ENCODE measurements at regions not wholly inside any gene's neighbourhood (a gene's known extent, or its start where the extent isn't known, plus 50 kb on each side); places are given as distances from the start of the nearest gene placed in this dataset.

DNA sequence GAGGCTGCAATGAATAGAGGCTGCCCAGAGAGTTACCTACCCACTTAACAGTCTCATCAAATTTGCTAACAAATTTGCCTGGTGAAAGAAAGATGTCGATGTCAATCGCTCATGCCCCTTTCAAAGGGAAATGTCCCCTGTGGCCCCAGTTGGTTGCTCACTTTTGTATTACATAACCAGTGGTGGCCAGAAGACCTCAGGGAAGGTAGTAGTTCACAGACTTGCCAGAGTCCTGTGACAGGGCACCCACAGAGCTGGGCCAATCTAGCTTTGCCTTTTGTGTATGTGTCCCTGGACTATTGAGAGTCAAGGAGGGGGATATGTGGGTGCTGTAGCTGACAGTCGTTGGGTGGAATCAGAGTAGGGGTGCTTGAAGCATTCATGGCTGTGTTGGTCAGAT lies 70.7 kb upstream of the CCN6 start:
- Histone ChIP-seq H3K4me3 (no peak overlapping the region), H3K27ac (peak overlapping the region in 12 of 21 experiments; percentile 5 to 69 (median 43))

DNA sequence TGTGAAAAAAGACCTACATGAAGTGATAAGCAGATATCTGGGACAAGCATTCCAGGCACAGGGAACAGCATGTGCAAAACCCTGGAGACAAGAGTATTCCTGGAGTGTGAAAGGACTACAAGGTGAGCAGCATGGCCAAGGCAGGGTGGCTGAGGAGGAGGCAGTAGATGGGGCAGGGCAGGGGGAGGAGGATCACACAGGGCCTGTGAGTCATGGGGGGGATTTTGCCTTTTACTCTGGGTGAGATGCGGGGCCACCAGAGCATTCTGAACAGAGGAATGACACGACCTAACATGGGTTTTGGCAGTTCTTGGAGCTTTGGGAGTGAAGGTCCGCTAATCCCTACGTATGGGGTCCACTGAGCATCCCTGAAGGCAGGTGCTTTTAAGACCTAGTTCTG lies 69.8 kb upstream of the CCN6 start:
- H3K4me3 ChIP-seq, result no peak overlapping the region
- H3K27ac ChIP-seq, result peak overlapping the region in 8 of 21 experiments; percentile 21 to 87 (median 82)

DNA sequence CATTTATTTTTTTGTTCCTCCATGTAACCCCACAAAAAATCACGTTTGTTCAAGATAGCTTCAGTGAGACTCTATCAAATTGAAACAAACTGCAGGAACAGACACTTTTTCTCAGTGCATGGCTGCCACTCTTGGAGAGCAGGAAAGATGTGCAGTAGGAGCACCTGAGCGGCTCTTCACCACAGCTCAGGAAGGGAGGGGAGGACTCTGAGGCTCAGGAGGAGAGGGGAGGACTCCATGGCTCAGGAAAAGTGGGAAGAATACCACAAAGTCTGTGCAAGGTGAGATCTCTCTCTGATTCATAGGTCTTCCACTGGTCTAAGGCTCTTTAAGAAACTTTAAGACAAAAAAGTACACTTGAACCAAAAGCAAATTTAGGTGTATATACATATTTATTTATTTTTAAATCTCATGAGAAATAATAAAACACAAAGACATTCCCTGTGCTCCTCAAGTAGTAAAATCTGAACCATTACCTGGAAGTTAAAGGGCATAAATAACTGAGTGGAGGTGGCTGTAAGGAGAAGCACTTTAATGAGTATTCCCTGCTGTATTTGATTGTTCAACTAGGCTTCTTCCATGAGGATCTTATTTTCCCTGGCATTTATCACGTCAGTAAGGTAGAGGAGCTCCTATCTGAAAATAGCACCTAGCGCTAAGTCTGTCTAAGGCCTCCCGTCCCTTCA lies 69.2 kb upstream of the CCN6 start:
- H3K27ac ChIP-seq, result peak overlapping the region in 18 of 21 experiments; percentile 6 to 87 (median 77)
- no peak overlapping the region for H3K4me3 ChIP-seq

DNA sequence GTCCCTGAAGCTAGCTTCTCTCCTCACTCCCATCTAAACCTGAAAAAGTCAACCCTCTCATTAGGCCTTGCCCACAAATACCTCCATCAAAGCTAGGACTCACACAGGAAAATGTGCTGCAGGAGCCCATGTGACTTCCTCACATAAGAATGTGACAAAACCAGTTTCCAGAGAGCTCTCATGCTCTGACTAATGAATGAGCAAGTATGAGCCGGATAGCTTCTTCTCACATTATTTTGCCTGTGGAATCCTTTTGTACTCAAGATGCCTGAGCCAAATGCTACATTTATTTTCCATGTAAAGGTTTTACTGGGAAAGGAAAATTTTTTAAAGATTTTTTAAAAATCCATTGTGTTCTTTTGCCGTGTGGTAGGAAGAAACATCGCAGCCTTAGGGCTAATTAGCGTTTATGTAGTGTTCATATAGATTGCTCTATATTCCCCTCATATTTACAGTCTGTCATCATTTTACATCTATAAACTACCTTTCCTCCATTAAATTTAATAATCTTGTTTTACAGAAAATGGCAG lies 68.6 kb upstream of the CCN6 start:
- Histone ChIP-seq H3K27ac (peak overlapping the region in 20 of 21 experiments; percentile 18 to 87 (median 72)), H3K4me3 (no peak overlapping the region)

DNA sequence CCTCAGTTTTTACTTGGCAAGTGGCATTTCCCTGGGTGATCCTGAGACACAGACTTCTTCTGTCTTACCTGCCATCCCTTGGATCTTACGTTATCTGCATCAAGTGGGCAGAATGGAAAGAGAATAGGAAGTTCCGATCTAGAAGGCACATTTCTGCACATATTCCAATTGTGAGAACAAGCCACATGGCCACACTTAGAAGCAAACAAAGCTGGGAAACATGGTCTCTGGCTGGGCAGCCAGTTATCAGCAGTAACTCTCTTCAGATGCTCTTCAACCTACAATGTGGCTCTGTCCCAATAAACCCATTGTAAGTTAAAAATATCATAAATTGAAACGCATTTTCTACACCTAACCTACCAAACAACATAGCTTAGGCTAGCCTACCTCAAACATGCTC lies 67.3 kb upstream of the CCN6 start:
- Histone ChIP-seq H3K27ac (peak overlapping the region in 11 of 21 experiments; percentile 14 to 87 (median 76)), H3K4me3 (no peak overlapping the region)

DNA sequence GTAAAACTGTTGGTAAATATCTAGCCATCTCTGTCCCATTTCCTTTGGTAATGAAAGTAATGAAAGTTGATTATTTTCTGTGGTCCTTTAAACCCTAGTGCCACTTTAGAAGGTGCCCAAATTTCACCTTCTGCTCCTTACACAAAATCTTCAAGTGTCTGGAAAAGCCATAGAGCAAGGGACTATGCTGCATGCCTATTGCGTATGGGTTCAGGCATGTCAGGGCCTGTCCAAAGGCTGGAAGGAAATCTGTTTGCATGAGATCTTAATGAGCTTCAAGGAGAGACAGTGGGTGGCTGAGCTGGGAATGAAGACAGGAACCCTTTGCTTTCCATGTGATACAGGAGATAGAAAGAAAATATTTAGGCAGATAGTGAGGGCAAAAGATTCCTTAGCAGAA lies 66.6 kb upstream of the CCN6 start:
- H3K4me3 ChIP-seq, result no peak overlapping the region
- peak overlapping the region in 12 of 21 experiments; percentile 3 to 87 (median 36) for H3K27ac ChIP-seq

DNA sequence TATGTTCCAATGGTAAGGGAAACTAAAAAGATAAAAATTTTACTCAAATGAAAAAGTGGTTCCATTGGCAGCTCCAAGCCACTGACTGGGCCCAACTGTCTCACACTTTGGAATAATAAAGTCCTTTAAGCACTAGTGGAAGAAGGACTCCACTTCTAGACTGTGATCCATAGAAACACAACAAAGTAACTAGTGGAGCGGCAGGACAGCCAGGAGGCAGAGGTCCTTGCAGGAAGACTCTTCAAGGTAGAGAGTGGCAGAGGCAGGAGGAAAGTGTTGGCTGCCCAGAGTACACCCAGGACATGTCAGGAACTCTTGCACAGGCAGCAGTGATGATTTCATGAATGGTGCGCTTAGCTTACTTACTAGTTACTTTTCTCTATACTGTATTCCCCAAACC lies 65.0 kb upstream of the CCN6 start:
- Histone ChIP-seq H3K27ac (peak overlapping the region in 7 of 21 experiments; percentile 0 to 83 (median 20)), H3K4me3 (no peak overlapping the region)

DNA sequence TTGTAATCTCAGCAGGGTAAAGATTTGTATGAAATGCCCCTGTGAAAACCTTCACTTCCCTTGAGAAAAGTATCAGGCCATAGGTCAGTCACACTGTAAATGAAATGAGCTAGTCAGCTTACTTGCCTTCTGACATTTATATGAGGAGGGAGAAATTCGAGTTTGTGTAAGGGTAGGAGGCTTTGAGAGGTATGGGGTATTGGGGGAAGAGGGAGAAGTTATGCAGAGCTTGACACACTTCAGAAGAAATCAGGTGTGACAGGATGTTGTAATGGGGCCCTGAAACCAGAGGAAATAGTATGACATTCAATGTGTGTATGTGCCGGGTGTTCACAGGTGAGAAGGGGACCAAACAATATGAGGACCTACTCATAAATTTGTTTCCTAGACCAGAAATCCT lies 64.2 kb upstream of the CCN6 start:
- H3K27ac ChIP-seq, result peak overlapping the region in 9 of 21 experiments; percentile 0 to 83 (median 53)

DNA sequence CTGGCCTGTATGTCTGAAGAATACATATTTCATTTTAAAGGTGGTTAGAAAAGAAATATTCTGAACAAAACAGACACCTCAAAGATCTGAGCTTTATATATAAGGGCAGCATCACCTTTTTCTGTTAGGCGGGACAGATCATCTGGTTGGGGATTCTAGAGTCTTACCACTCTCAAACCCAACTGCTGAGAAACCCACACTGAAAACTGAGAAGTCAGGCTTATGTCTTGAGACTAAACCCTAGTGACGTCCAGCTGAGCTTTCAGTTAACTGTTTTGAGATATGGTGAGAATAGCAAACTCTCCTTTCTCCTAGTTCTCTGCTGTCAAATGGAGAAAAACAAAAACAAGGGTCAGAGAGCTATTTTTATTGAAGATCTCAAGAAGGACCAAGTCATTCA lies 63.7 kb upstream of the CCN6 start:
- H3K4me3 ChIP-seq, result no peak overlapping the region
- H3K27ac ChIP-seq, result peak overlapping the region in 6 of 21 experiments; percentile 0 to 83 (median 44)

More for the DNA sequence above, 64.2 kb upstream of the CCN6 start:
- H3K4me3 ChIP-seq, result no peak overlapping the region

DNA sequence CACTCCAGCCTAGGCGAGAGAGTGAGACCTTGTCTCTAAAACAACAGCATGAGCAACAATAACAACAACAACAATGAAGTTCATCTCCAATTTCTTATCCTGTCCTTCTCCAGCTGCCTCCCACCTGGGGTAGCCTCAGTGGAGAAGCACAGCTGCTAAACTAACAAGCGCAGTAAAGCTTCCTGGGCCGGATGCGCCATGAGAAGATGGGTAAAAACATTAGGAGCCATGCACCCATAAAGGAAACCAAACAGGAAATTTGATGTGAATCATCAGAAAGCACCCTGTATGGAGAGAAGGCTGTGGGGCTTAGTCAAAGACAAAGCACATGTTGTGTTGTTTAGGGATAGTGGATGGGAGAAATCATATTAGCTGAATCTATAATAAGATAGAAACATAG lies 61.1 kb upstream of the CCN6 start:
- no peak overlapping the region for H3K4me3 ChIP-seq
- H3K27ac ChIP-seq, result peak overlapping the region in 6 of 21 experiments; percentile 13 to 74 (median 29)

DNA sequence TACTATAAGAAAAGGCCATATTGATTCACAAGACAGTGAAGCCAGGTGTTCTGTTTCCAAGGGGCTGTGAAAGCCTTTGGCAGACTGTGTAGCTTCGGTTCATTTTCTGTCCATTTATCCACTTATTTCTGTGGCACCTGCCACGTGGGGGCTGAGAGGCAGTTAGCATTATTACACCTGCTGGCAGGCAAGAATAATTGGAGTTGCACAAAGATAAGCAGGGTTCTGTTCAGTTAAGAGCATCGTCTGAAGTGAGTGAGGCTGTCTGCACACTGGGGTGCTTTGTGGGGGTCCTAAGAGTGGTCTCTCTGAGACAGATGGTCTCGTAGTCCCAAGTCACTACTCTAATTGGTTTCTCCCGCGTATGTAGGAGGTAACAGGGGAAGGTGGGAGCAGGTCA lies 60.6 kb upstream of the CCN6 start:
- peak overlapping the region in 7 of 21 experiments; percentile 13 to 74 (median 29) for H3K27ac ChIP-seq
- no peak overlapping the region for H3K4me3 ChIP-seq

DNA sequence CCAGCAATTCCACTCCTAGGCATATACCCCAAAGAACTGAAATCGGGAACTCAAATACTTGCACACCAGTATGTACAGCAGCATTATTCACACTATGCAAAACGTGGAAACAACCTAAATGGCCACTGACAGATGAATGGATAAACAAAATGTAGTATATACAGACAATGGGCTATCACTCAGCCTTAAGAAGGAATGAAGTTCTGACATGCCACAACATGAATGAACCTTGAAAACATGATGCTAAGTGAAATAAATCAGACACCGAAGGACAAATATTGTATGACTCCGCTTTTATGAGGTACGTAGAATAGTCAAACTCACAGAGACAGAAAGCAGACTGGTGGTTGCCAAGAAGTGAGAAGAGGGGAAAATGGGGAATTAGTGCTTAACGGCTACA lies 59.1 kb upstream of the CCN6 start:
- Histone ChIP-seq H3K4me3 (no peak overlapping the region), H3K27ac (no peak overlapping the region)

DNA sequence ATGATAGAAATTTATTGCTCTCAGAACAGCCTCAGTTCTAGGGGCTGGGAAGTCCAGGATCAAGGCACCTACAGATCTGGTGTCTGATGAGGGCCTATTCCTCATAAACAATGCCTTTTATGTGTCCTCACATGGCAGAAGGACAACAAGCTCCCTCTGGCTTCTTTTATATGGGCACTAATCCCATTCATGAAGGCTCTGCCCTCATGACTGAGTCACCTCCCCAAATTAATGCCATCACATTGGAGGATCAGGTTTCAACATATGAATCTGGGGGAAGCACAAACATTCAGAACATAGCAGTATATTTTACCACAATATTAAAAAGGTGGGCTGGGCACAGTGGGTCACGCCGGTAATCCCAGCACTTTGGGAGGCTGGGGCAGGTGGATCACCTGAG lies 58.5 kb upstream of the CCN6 start:
- Histone ChIP-seq H3K27ac (peak overlapping the region in 1 of 21 experiments; percentile 32), H3K4me3 (no peak overlapping the region)

DNA sequence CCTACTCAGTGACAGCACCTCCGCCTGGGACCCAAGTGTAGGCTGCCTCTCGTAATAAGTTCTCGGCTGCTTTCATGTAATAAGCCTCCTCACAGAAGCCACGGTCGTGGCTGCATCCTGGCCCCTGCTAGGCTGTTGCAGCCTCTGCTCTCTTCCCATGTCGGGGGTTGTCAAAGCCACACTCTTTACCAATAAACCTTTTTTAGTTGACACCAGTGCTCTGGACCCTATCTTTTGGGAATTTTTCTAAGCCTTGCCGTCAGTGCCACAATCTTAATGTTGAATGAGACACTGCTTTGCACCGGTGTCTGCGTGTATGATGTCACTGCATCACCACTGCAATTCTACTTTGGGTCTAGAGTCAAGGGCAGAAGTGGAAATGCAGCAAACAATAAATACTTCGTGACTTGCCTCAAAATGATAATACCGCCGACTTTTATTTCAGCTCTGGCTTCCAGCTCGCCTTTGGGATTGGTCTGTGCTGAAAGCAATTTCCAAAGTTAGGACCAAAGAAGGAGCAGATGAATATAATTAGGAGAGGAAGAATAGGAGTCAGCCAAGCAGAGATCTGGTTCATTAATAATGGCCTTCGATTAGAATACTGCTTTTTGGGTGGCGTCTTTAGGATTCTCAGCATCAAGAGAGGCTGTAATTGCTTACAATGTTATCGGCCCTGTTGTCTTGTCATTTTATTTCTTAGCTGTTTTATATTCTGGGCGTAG lies 57.6 kb upstream of the CCN6 start:
- Histone ChIP-seq H3K4me3 (no peak overlapping the region), H3K27ac (peak overlapping the region in 5 of 21 experiments; percentile 8 to 43 (median 27))

DNA sequence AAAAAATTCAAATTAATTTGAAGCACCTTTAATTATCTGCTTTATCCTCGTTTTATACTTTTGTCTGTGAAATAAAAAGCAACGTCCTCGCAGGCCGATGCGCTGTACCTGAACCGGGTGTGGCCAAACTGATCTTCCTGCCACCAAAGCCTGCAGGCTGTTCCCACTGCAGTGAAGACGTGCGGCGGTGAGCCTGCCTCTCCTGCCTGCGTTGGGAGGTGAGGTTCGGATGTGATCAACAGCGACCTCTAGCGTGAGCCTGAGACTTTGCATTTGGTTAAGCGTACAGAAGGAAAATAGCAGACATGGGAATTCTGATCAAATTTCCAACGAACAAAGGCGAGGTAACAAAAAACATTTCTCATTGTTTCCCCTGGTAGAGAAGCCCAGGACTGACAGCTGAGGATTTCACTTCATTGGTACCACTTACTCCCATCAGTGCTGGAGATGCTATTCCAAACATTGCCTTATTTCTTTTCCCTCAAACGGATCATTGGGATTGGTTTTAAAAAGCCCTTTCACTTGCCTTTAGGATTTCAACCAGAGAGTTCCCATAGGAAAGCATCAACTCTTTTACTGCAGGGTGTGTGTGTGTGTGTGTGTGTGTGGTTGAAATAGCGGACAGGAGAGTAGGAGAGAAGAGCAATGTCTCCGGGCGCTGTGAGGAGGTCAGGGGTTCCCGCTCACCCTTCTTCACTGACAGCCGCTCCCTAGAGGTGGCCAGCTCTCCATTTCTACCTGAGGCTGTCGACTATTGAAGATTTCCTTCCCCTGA lies 56.6 kb upstream of the CCN6 start:
- Histone ChIP-seq H3K4me3 (peak overlapping the region in 1 of 7 experiments; percentile 7), H3K27ac (peak overlapping the region in 6 of 21 experiments; percentile 8 to 70 (median 38))

DNA sequence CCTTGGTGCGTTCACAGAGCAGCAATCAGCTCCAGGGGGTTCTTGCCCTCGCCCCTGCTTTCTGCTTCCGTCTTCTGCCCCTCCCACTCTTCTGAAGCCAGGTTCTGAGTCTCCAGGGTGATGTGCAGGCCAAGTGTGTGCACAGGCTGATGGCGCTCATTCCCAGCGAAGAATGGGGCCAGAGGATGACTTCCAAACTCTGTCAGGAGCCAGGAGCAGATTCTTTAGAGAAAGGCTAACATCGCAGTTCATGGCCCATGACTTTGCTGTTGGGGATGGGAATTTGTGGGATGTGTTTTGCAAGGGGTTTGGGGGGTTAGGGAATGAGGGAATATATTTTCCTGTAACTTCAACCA lies 56.1 kb upstream of the CCN6 start:
- Histone ChIP-seq H3K4me3 (no peak overlapping the region), H3K27ac (peak overlapping the region in 4 of 21 experiments; percentile 37 to 70 (median 48))

DNA sequence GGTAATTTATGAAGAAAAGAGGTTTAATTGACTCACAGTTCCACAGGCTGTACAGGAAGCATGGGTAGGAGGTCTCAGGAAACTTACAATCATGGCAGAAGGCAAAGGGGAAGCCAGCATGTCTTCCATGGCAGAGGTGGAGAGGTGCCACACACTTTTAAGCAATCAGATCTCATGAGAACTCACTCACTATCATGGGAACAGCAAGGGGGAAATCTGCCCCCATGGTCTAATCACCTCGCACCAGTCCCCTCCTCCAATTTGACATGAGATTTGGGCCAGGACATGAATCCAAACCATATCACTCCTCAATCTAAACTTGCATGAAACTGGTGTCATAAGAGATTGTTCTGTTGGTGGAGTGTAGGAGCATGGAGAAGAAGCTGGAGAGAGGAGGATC lies 51.6 kb upstream of the CCN6 start:
- no peak overlapping the region for H3K27ac ChIP-seq
- no peak overlapping the region for H3K4me3 ChIP-seq
